SK-N-SH (cell line): ENCODE measurements at regions not wholly inside any gene's neighbourhood (a gene's known extent, or its start where the extent isn't known, plus 50 kb on each side); places are given as distances from the start of the nearest gene placed in this dataset.

Experiments used
- CTCF ChIA-PET: fragments of 300-600, 350-600 bp; formaldehyde crosslinking; extraction: SDS; loops from one replicate; lab custom pipeline; 2021; lab: Yijun Ruan, JAX
- POLR2A ChIA-PET: fragments of 350-600 bp; sonication (Branson Sonifier 250); formaldehyde crosslinking; extraction: SDS; loops from one replicate; lab custom pipeline; 2020; ENCODE audit warnings: antibody characterized with exemption, inconsistent platforms; lab: Yijun Ruan, JAX
- DNase-seq: peaks from one replicate; pipeline ENCODE4 v3.0.0; 2012
- H2AFZ ChIP-seq: fragments of 200-600 bp; sonication (generic); 2 replicates; pipeline ENCODE4 v1.8.1; 2016; ENCODE audit warnings: antibody characterized with exemption, mild to moderate bottlenecking, low read depth
- H3F3A ChIP-seq: fragments of 200-600 bp; sonication (generic); replicated peaks from 2 replicates; pipeline ENCODE3; 2016; ENCODE audit warnings: antibody characterized with exemption, mild to moderate bottlenecking; ENCODE audit not compliant: insufficient read depth
- H3K27ac ChIP-seq, 2 experiments: fragments of 200-500 bp in 1 of 2; fragments of 200-600 bp in 1 of 2; sonication (Bioruptor generic) in 1 of 2; sonication (generic), shearing (Covaris generic) in 1 of 2; 2 replicates each; pipeline versions ENCODE4 v1.5.1 to v1.6.1; 2014 to 2016; ENCODE audit warnings: low read depth in 2 of 2, inconsistent platforms in 1 of 2, low read length in 1 of 2, mild to moderate bottlenecking in 1 of 2, mixed read lengths in 1 of 2
- H3K27me3 ChIP-seq: fragments of 200-600 bp; sonication (generic), shearing (Covaris generic); 2 replicates; pipeline ENCODE4 v1.6.1; 2016; ENCODE audit warnings: mixed run types; ENCODE audit not compliant: insufficient read depth
- H3K36me3 ChIP-seq, 2 experiments: fragments of 200-500 bp in 1 of 2; fragments of 200-600 bp in 1 of 2; sonication (Bioruptor generic) in 1 of 2; sonication (generic) in 1 of 2; replicated peaks in 1 of 2; 2 replicates each; pipeline versions ENCODE3 to v1.5.1; 2014 to 2016; ENCODE audit warnings: low read length in 1 of 2, mild to moderate bottlenecking in 1 of 2; ENCODE audit not compliant: insufficient read depth in 2 of 2, control insufficient read depth in 1 of 2
- H3K4me1 ChIP-seq, 2 experiments: fragments of 200-500 bp in 1 of 2; fragments of 200-600 bp in 1 of 2; sonication (Bioruptor generic) in 1 of 2; sonication (generic), shearing (Covaris generic) in 1 of 2; 2 replicates each; pipeline versions ENCODE4 v1.5.1 to v1.6.1; 2014 to 2016; ENCODE audit warnings: low read depth in 1 of 2, low read length in 1 of 2, mixed run types in 1 of 2; ENCODE audit not compliant: insufficient read depth in 2 of 2, control insufficient read depth in 1 of 2
- H3K4me2 ChIP-seq: fragments of 200-600 bp; sonication (generic), shearing (Covaris generic); 2 replicates; pipeline ENCODE4 v1.6.1; 2017; ENCODE audit warnings: mixed run types
- H3K4me3 ChIP-seq, 2 experiments: fragments of 200-500 bp in 1 of 2; fragments of 200-600 bp in 1 of 2; sonication (Bioruptor generic) in 1 of 2; sonication (generic), shearing (Covaris generic) in 1 of 2; 2 replicates each; pipeline versions ENCODE4 v1.5.1 to v1.8.1; 2014 to 2016; ENCODE audit warnings: low read depth in 2 of 2, inconsistent platforms in 1 of 2, low read length in 1 of 2, mild to moderate bottlenecking in 1 of 2, mixed read lengths in 1 of 2, moderate library complexity in 1 of 2
- H3K79me2 ChIP-seq: fragments of 200-600 bp; sonication (generic); 2 replicates; pipeline ENCODE4 v1.8.1; 2017; ENCODE audit warnings: mild to moderate bottlenecking; ENCODE audit not compliant: insufficient read depth
- H3K9ac ChIP-seq: fragments of 200-600 bp; sonication (generic); 2 replicates; pipeline ENCODE4 v1.6.1; 2017; ENCODE audit warnings: mixed run types
- H3K9me2 ChIP-seq: fragments of 200-600 bp; sonication (generic); 2 replicates; pipeline ENCODE4 v1.6.1; 2017; ENCODE audit warnings: mixed run types
- H3K9me3 ChIP-seq: fragments of 200-600 bp; sonication (generic); 2 replicates; pipeline ENCODE4 v1.6.1; 2017; ENCODE audit warnings: mixed run types, mild to moderate bottlenecking, moderate library complexity
- H4K20me1 ChIP-seq: fragments of 200-600 bp; sonication (generic); 2 replicates; pipeline ENCODE4 v1.6.1; 2017; ENCODE audit warnings: mild to moderate bottlenecking, mixed run types; ENCODE audit not compliant: insufficient read depth
- CHD2 ChIP-seq: fragments of 150-350 bp; IDR thresholded peaks from 2 replicates; pipeline ENCODE4 v1.6.1; 2018; ENCODE audit warnings: low read length; ENCODE audit not compliant: partially characterized antibody
- ELF1 ChIP-seq: IDR thresholded peaks from 2 replicates; pipeline ENCODE4 v1.4.0; 2012
- EP300 ChIP-seq, 2 experiments: IDR thresholded peaks; 2 replicates each; pipeline versions ENCODE4 v1.4.0 to v1.6.1; 2012; ENCODE audit warnings: borderline replicate concordance in 1 of 2, low read depth in 1 of 2, low read length in 1 of 2
- EZH2phosphoT487 ChIP-seq: fragments of 200-600 bp; sonication (generic); IDR thresholded peaks from 2 replicates; pipeline ENCODE4 v1.6.1; 2017; ENCODE audit warnings: low read depth, mixed run types, mild to moderate bottlenecking, antibody characterized with exemption, moderate library complexity, borderline replicate concordance
- FOXM1 ChIP-seq: IDR thresholded peaks from 2 replicates; pipeline ENCODE4 v1.4.0; 2012; ENCODE audit warnings: low read depth, mild to moderate bottlenecking
- GATA2 ChIP-seq: sonication (generic); formaldehyde crosslinking; IDR thresholded peaks from 2 replicates; pipeline ENCODE4 v1.5.0; 2020; ENCODE audit warnings: mild to moderate bottlenecking, missing genetic modification reagents
- JUND ChIP-seq: IDR thresholded peaks from 2 replicates; pipeline ENCODE4 v1.4.0; 2012
- MAX ChIP-seq: IDR thresholded peaks from 2 replicates; pipeline ENCODE4 v1.4.0; 2012; ENCODE audit warnings: low read depth
- MEF2A ChIP-seq: IDR thresholded peaks from 2 replicates; pipeline ENCODE4 v1.4.0; 2012; ENCODE audit warnings: low read depth, borderline replicate concordance
- MXI1 ChIP-seq: IDR thresholded peaks from 2 replicates; pipeline ENCODE4 v1.6.1; 2012; ENCODE audit warnings: mild to moderate bottlenecking, low read depth, low read length, improper control_type of control experiment
- NFIC ChIP-seq: IDR thresholded peaks from 2 replicates; pipeline ENCODE4 v1.4.0; 2012; ENCODE audit warnings: borderline replicate concordance
- RAD21 ChIP-seq: IDR thresholded peaks from 2 replicates; pipeline ENCODE4 v1.6.1; 2012; ENCODE audit warnings: mild to moderate bottlenecking, low read length
- RFX5 ChIP-seq: IDR thresholded peaks from 2 replicates; pipeline ENCODE4 v1.6.1; 2012; ENCODE audit warnings: mild to moderate bottlenecking, improper control_type of control experiment, low read length
- RXRA ChIP-seq: IDR thresholded peaks from 2 replicates; pipeline ENCODE4 v1.4.0; 2012; ENCODE audit warnings: low read depth, mild to moderate bottlenecking, borderline replicate concordance
- SIN3A ChIP-seq: IDR thresholded peaks from 2 replicates; pipeline ENCODE4 v1.6.1; 2012; ENCODE audit warnings: low read depth, mild to moderate bottlenecking, low read length, moderate library complexity, borderline replicate concordance
- SMC3 ChIP-seq: IDR thresholded peaks from 2 replicates; pipeline ENCODE4 v1.6.1; 2012; ENCODE audit warnings: low read depth, low read length, improper control_type of control experiment
- TAF1 ChIP-seq: IDR thresholded peaks from 2 replicates; pipeline ENCODE4 v1.6.1; 2012; ENCODE audit warnings: low read depth, mild to moderate bottlenecking, low read length, moderate library complexity, borderline replicate concordance
- TCF12 ChIP-seq: IDR thresholded peaks from 2 replicates; pipeline ENCODE4 v1.4.0; 2012
- YY1 ChIP-seq: IDR thresholded peaks from 2 replicates; pipeline ENCODE4 v1.4.0; 2012; ENCODE audit warnings: low read depth, mild to moderate bottlenecking
- WGBS: methylation state at CpG from one replicate; pipeline ENCODE4 v1.1.6; 2017; ENCODE audit warnings: low lambda C conversion rate; 5-methylcytosine and 5-hydroxymethylcytosine counted together
- TF ChIP-seq, protein P1 (sequence below): fragments of 200-600 bp; sonication (generic); IDR thresholded peaks from 2 replicates; pipeline ENCODE4 v1.6.1; 2017; ENCODE audit warnings: antibody characterized with exemption, mild to moderate bottlenecking, moderate library complexity
- TF ChIP-seq, protein P2 (sequence below): IDR thresholded peaks from 2 replicates; pipeline ENCODE4 v1.6.1; 2012; ENCODE audit warnings: mild to moderate bottlenecking, low read depth, low read length, moderate library complexity

GRCh38 chr2:19491796-19492195 lies 133.4 kb upstream of the OSR1 start:
- ChIA-PET CTCF (no interaction called here), POLR2A (no interaction called here)
- H3K79me2 ChIP-seq = no peaks in the 10 kb centered on the region
- H3K9me3 ChIP-seq = no peaks in the 10 kb centered on the region
- TF ChIP-seq, protein P1, sequence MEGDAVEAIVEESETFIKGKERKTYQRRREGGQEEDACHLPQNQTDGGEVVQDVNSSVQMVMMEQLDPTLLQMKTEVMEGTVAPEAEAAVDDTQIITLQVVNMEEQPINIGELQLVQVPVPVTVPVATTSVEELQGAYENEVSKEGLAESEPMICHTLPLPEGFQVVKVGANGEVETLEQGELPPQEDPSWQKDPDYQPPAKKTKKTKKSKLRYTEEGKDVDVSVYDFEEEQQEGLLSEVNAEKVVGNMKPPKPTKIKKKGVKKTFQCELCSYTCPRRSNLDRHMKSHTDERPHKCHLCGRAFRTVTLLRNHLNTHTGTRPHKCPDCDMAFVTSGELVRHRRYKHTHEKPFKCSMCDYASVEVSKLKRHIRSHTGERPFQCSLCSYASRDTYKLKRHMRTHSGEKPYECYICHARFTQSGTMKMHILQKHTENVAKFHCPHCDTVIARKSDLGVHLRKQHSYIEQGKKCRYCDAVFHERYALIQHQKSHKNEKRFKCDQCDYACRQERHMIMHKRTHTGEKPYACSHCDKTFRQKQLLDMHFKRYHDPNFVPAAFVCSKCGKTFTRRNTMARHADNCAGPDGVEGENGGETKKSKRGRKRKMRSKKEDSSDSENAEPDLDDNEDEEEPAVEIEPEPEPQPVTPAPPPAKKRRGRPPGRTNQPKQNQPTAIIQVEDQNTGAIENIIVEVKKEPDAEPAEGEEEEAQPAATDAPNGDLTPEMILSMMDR = no peak
- TF ChIP-seq EP300 (IDR thresholded peaks at IDR 0.05; ENCODE audit: borderline replicate concordance in 1 of 2, low read depth in 1 of 2, low read length in 1 of 2) (no peak), GATA2 (CRISPR knock-in tag) (no peak), MAX (no peak), JUND (no peak), TCF12 (no peak), ELF1 (no peak)
- no peaks in the 10 kb centered on the region for H4K20me1 ChIP-seq
- H3F3A ChIP-seq = no peaks in the 10 kb centered on the region
- H3K27ac ChIP-seq = no peak overlapping the region
- H3K27me3 ChIP-seq = no peaks in the 10 kb centered on the region; the same call in 1 of the 2 replicates
- H3K4me2 ChIP-seq = 0 out of 2 replicates have a peak overlapping the region, but pooled peaks have one; percentile 8
- H3K4me3 ChIP-seq = no peak overlapping the region
- DNase-seq = no peak
- no peaks in the 10 kb centered on the region for H3K4me1 ChIP-seq
- no peak overlapping the region for H2AFZ ChIP-seq
- H3K36me3 ChIP-seq = no peaks in the 10 kb centered on the region
- H3K9me2 ChIP-seq = no peaks in the 10 kb centered on the region
- H3K9ac ChIP-seq = no peak overlapping the region
- WGBS = 16% methylated on average over 3 of the region's 3 CpGs

- CTCF ChIA-PET = no interaction called here
- H3K9ac ChIP-seq = no peak overlapping the region
- no peaks in the 10 kb centered on the region for H3K79me2 ChIP-seq
- no peaks in the 10 kb centered on the region for H3K9me2 ChIP-seq
- no peak overlapping the region for H3K4me2 ChIP-seq
- H3K36me3 ChIP-seq = no peaks in the 10 kb centered on the region
- no peak overlapping the region for H2AFZ ChIP-seq
- H3F3A ChIP-seq = no peaks in the 10 kb centered on the region
- no peaks in the 10 kb centered on the region; the same call in 1 of the 2 replicates for H3K27me3 ChIP-seq
- H4K20me1 ChIP-seq = no peaks in the 10 kb centered on the region
- TF ChIP-seq CHD2 (no peak), MEF2A (no peak), NFIC (no peak), EZH2phosphoT487 (no peak), TAF1 (no peak), EP300 (IDR thresholded peaks at IDR 0.05; ENCODE audit: borderline replicate concordance in 1 of 2, low read depth in 1 of 2, low read length in 1 of 2) (no peak), FOXM1 (no peak), JUND (no peak), SIN3A (no peak), RAD21 (no peak), RXRA (no peak), TCF12 (no peak), RFX5 (no peak), MXI1 (no peak), YY1 (no peak), SMC3 (no peak)
- TF ChIP-seq, protein P2, sequence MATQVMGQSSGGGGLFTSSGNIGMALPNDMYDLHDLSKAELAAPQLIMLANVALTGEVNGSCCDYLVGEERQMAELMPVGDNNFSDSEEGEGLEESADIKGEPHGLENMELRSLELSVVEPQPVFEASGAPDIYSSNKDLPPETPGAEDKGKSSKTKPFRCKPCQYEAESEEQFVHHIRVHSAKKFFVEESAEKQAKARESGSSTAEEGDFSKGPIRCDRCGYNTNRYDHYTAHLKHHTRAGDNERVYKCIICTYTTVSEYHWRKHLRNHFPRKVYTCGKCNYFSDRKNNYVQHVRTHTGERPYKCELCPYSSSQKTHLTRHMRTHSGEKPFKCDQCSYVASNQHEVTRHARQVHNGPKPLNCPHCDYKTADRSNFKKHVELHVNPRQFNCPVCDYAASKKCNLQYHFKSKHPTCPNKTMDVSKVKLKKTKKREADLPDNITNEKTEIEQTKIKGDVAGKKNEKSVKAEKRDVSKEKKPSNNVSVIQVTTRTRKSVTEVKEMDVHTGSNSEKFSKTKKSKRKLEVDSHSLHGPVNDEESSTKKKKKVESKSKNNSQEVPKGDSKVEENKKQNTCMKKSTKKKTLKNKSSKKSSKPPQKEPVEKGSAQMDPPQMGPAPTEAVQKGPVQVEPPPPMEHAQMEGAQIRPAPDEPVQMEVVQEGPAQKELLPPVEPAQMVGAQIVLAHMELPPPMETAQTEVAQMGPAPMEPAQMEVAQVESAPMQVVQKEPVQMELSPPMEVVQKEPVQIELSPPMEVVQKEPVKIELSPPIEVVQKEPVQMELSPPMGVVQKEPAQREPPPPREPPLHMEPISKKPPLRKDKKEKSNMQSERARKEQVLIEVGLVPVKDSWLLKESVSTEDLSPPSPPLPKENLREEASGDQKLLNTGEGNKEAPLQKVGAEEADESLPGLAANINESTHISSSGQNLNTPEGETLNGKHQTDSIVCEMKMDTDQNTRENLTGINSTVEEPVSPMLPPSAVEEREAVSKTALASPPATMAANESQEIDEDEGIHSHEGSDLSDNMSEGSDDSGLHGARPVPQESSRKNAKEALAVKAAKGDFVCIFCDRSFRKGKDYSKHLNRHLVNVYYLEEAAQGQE = no peak
- no peaks in the 10 kb centered on the region for H3K9me3 ChIP-seq
- POLR2A ChIA-PET = no interaction called here
- H3K4me1 ChIP-seq = no peaks in the 10 kb centered on the region
- no peak overlapping the region for H3K27ac ChIP-seq
- DNase-seq = no peak
- WGBS = 26% methylated on average over 8 of the region's 8 CpGs
- H3K4me3 ChIP-seq = no peak overlapping the region
Measured at GRCh38 chr2:19490846-19491435, 132.5 kb upstream of the OSR1 start.
